Liver (tissue), 3 donors: ENCODE measurements at regions not wholly inside any gene's neighbourhood (a gene's known extent, or its start where the extent isn't known, plus 50 kb on each side); places are given as distances from the start of the nearest gene placed in this dataset.

Experiments
- TF ChIP-seq, protein P1 (sequence below): fragments of 150-350 bp; IDR thresholded peaks from 2 replicates; pipeline ENCODE4 v1.5.1; 2017; ENCODE audit warnings: improper control_type of control experiment, low read depth, low read length; ENCODE audit not compliant: missing input control
- TF ChIP-seq, protein P2 (sequence below): IDR thresholded peaks from 2 replicates; pipeline ENCODE4 v1.6.1; 2016; ENCODE audit warnings: antibody characterized with exemption
- TF ChIP-seq, protein P3 (sequence below): IDR thresholded peaks from 2 replicates; pipeline ENCODE4 v1.6.1; 2016; ENCODE audit warnings: antibody characterized with exemption
- donor health status: healthy.
- donor health status: healthy.

DNA sequence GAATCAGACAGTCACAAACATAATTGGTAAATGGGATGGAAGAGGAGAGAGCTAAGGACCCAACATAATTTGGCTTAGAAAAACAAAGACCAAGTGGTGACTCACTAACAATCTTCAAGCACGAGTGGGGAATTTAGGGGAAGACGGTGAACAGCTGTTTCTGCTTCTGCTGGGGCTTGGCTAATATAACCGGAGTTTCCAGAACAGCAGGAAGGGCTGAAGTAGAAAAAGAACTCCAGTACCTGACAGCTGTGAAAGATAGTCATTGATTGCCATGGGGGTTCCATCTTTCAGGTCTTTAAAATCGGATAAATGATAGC lies 290.9 kb upstream of the LDB2 start:
- TF ChIP-seq, protein P1, sequence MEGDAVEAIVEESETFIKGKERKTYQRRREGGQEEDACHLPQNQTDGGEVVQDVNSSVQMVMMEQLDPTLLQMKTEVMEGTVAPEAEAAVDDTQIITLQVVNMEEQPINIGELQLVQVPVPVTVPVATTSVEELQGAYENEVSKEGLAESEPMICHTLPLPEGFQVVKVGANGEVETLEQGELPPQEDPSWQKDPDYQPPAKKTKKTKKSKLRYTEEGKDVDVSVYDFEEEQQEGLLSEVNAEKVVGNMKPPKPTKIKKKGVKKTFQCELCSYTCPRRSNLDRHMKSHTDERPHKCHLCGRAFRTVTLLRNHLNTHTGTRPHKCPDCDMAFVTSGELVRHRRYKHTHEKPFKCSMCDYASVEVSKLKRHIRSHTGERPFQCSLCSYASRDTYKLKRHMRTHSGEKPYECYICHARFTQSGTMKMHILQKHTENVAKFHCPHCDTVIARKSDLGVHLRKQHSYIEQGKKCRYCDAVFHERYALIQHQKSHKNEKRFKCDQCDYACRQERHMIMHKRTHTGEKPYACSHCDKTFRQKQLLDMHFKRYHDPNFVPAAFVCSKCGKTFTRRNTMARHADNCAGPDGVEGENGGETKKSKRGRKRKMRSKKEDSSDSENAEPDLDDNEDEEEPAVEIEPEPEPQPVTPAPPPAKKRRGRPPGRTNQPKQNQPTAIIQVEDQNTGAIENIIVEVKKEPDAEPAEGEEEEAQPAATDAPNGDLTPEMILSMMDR = no peak
- TF ChIP-seq, protein P2, sequence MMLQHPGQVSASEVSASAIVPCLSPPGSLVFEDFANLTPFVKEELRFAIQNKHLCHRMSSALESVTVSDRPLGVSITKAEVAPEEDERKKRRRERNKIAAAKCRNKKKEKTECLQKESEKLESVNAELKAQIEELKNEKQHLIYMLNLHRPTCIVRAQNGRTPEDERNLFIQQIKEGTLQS = no peak
- TF ChIP-seq, protein P3, sequence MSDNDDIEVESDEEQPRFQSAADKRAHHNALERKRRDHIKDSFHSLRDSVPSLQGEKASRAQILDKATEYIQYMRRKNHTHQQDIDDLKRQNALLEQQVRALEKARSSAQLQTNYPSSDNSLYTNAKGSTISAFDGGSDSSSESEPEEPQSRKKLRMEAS = no peak
